ENCODE measurements at regions not wholly inside any gene's neighbourhood (a gene's known extent, or its start where the extent isn't known, plus 50 kb on each side); places are given as distances from the start of the nearest gene placed in this dataset.
"Not testable (repeated sequence)": the region's sequence is repeated elsewhere in the genome, so short reads cannot be mapped to it uniquely, and the experiment has no call there.

GRCh38 chr9:78930281-78930680, 633.4 kb downstream of the PSAT1 start:
- DNase-seq, result no peak

- no peak for DNase-seq
Measured at GRCh38 chr9:78932849-78933627, 636.1 kb downstream of the PSAT1 start.

DNA sequence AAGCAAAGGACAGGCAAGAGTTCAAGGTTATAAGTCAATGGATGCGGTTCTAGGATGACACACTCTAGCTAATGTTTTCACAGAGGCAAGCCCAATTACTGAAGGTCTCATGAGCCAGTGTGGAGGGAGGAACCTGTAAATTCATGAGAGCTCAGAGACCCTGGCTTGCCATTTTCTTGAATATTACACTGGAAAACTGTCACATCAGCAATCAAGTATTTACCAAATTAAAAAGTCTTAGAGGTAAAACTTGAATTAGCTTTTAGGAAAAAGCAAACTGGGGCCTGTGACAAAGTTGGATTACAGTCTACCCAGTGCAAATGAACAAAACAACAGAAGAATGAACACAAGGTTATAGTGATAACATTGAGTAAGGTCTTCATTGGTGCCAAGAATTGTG, 636.9 kb upstream of the TLE4 start:
- DNase-seq, result no peak

GRCh38 chr9:78938821-78939220, 632.9 kb upstream of the TLE4 start:
- DNase-seq, result no peak

- DNase-seq, result no peak
Measured at GRCh38 chr9:78939311-78940065, 632.3 kb upstream of the TLE4 start.

- no peak for DNase-seq
Measured at GRCh38 chr9:78940121-78940855, 631.5 kb upstream of the TLE4 start.

DNA sequence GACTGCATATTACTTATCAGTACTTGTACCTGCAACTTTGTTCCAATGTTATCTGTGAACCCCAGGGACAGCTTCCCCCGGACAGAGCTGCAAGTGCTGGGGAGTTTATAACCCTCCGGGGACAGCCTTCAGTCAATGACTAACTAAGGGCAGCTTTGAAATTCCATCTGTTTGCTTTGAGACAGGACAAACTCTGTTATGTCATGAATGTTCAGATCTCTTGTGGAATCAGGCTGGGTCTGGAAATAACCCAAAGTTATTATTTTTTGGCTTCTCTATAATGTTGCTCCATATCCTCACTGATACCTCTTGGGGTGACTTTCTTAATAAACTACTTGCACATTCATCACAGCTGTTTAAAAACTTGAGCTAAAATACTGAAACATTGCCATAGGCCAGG, 617.5 kb upstream of the TLE4 start:
- DNase-seq, result no peak

- DNase-seq, result no peak
Measured at GRCh38 chr9:78958892-78959291, 612.9 kb upstream of the TLE4 start.

GRCh38 chr9:78962156-78962555, 609.6 kb upstream of the TLE4 start:
- no peak for DNase-seq

DNA sequence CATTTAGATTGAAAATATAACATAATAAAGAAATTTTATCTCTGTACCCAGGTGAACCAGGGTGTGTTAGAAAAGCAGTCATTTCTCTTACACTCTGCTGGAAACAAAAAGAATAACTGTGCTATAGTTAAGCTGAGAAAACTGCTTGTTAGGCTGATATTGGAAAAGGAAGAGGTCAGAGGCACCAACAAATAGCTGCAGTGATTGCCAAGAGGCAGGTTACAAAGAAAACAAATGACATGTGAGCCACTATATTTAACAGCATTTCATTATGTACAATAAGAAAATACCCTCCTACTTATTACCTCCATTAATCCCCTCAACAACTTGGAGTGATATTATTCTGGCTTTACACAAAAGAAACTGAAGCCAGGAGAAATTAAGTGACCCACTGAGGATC, 607.9 kb upstream of the TLE4 start:
- DNase-seq, result no peak

- no peak for DNase-seq
Measured at GRCh38 chr9:78967596-78968217, 604.1 kb upstream of the TLE4 start.

DNA sequence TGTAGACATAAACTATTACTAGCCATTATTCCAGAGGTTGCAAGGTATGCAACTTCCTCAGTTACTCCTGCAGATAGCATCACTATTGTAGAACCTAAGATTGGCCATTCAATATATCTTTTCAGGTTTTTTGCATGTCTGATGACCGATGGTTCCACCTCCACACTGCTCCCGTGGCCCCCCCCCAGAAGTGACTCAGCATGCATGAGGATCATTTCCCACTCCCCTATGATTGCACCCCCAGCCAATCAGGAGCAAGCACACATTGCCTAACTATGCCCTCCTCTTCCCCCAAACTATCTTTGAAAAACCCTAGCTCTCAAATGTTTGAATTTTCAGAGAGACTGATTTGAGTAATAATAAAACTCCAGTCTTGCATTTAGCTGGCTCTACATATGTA, 601.4 kb upstream of the TLE4 start:
- DNase-seq, result no peak

GRCh38 chr9:78971540-78971939, 600.2 kb upstream of the TLE4 start:
- no peak for DNase-seq

- DNase-seq, result peak; percentile 86
Measured at GRCh38 chr9:78972303-78972999, 599.3 kb upstream of the TLE4 start.

DNA sequence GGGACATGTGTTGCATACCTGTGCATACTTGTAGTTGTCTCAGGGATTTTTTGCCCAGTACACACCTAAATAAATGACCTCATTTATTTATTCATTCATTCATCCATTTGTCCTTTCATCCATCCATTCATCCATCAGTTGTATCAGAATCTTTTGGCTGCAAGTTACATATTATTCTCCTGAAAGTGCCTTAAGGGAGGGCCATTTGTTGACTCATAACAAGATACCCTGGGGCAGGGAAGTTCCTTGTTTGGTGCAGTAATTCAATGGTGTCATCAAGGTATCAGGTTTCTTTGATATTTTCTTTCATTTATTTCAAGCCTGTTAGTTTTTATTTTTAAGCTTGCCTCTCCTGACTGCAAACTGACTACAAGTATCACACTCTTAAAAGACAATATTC, 597.9 kb upstream of the TLE4 start:
- no peak for DNase-seq

- no peak for DNase-seq
Measured at GRCh38 chr9:78982849-78983248, 588.9 kb upstream of the TLE4 start.

- DNase-seq, result no peak
Measured at GRCh38 chr9:78985084-78985738, 586.6 kb upstream of the TLE4 start.

DNA sequence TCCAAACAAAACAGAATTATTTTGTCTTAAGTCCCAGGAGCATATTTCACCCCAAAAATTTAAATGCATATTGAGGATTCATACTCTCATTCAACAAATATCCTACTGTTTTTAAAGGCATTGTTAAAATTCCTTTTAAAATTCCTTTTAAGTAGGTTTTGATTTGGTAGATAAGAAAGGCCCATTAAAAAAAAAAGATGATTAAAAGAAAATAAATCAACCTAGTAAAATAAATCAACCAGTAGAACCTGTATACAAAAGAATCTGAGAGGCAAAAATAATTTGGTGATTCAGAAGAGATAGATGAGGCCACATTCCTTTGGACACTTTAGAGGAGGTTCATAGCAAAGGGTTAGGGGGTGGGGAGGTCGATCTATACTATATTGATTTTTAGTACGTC, 585.3 kb upstream of the TLE4 start:
- no peak for DNase-seq

DNA sequence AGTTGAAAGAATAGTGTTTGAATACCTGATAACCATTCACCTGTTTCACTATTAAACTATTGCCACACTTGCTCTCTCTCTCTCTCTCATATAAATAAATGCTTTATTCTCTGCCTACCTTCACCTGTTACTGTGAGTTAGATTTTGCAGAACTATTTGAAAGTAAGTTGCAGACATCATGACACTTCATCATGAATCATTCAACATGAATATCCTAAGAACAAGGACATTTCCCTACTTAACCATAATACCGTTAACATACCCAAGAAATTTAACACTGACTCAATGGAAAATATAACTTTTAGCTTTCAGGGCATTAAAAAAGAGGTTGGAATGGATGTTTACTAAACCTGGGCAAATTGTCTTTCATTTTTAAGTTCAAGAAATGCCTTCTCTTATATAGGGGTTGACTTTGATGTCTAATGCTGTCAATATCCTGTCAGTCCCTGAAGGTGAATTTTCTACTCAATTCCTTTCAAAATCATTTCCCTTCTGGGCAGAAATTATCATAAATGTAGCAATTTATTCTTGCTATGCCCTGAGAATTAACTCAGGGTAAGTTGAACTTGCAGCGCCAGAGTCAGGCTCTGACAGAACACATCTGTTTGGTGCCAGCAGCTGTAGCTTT, 582.6 kb upstream of the TLE4 start:
- DNase-seq, result no peak

DNA sequence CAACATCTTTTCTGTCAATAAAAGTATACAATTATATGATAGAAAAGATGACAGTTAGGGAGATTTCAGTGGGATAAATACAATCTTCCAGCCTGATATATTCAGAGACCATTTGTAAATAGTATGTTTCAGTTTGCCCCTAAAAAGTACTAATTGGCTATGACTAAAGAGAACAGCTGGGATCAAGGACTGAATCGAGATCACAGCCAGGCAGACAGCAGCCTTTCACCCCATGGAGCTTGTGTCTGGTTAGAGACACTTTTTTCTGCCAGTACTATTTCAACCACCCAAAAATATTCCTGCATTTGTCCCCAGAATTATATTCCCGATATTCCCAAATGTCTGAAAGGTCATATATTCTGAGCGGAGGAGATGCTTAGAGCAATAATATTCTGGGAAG, 577.3 kb upstream of the TLE4 start:
- DNase-seq, result no peak

- not testable (repeated sequence) for DNase-seq
Measured at GRCh38 chr9:78994974-78995373, 576.8 kb upstream of the TLE4 start.

GRCh38 chr9:78997296-78997695, 574.5 kb upstream of the TLE4 start:
- no peak for DNase-seq

Measured in NCI-H774 (cell line).